Kidney (tissue), 13 donors: ENCODE measurements at regions not wholly inside any gene's neighbourhood (a gene's known extent, or its start where the extent isn't known, plus 50 kb on each side); places are given as distances from the start of the nearest gene placed in this dataset.

Experiments used
- DNase-seq, 5 donors: peaks; one replicate each; pipeline ENCODE4 v3.0.0-alpha.2; 2013 to 2020
- FAIRE-seq: peaks from 2 replicates; lab custom pipeline; 2012; peaks lifted over from hg19 to GRCh38; lab: Jason Lieb, UNC
- H3K27ac ChIP-seq, 2 donors: one replicate each; pipeline ENCODE4 v1.7.0; 2013; ENCODE audit warnings: low read depth in 2 of 2, low read length in 2 of 2, inconsistent platforms in 1 of 2
- H3K27me3 ChIP-seq: one replicate; pipeline ENCODE4 v1.7.1; 2013; ENCODE audit warnings: low read length, inconsistent platforms; ENCODE audit not compliant: control insufficient read depth, insufficient read depth
- H3K36me3 ChIP-seq, 3 donors: one replicate each; pipeline versions ENCODE4 v1.7.0 to v1.7.1; 2013; ENCODE audit warnings: low read length in 3 of 3, control low read depth in 1 of 3, inconsistent platforms in 1 of 3; ENCODE audit not compliant: insufficient read depth in 3 of 3, control insufficient read depth in 2 of 3
- H3K4me1 ChIP-seq, 3 donors: one replicate each; pipeline versions ENCODE4 v1.7.0 to v1.7.1; 2013; ENCODE audit warnings: low read length in 3 of 3, inconsistent platforms in 1 of 3, low read depth in 1 of 3; ENCODE audit not compliant: control insufficient read depth in 2 of 3, insufficient read depth in 2 of 3
- H3K4me3 ChIP-seq, 3 donors: one replicate each; pipeline versions ENCODE4 v1.7.0 to v1.8.1; 2013; ENCODE audit warnings: low read length in 3 of 3, control low read depth in 1 of 3, inconsistent platforms in 1 of 3
- H3K9ac ChIP-seq, 3 donors: one replicate each; pipeline versions ENCODE4 v1.7.0 to v1.7.1; 2013; ENCODE audit warnings: low read length in 3 of 3, control low read depth in 1 of 3, inconsistent platforms in 1 of 3
- H3K9me3 ChIP-seq, 3 donors: one replicate each; pipeline versions ENCODE4 v1.7.0 to v1.7.1; 2013; ENCODE audit warnings: low read length in 3 of 3, control low read depth in 1 of 3, inconsistent platforms in 1 of 3; ENCODE audit not compliant: control insufficient read depth in 2 of 3, insufficient read depth in 1 of 3
- intact Hi-C: fragments of 100-400 bp; cut with DNase I; formaldehyde crosslinking; loops from one replicate; pipeline ENCODE4 v1.11.1; 2022
- TF ChIP-seq, protein P1 (sequence below): IDR thresholded peaks from 3 replicates; pipeline ENCODE4 v1.5.1; 2012; ENCODE audit warnings: mild to moderate bottlenecking, moderate library complexity, borderline replicate concordance; ENCODE audit not compliant: insufficient read depth; ENCODE audit errors: extremely low read depth
- donor health status: control.
- donor health status: control.
- donor health status: control.
- donor health status: control.
- donor health status: control.
- donor health status: DM: yes; HTN: yes; CAD: no.
- donor health status: Normal renal cell carcinoma (clear cell type).

DNA sequence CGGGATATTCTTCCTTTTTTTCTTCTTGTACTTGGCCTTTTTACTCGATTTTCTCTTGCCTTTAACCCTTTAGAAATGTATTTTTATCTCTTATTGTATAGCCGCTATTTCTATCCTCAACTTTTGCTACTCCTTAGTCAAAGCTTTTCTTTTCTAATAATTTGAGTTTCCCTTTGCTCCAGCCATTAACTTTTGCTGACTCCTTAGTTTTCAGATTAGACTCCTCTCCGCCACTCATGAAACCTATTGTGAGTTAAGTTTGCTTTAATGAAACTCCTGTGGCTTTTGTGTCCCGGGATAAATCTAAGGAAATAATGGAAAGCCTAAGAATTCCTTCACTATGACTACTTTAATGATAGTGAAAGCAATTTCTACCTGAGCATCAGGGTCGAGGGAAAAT, 590.3 kb upstream of the CITED2 start:
- Histone ChIP-seq H3K9ac (no peak overlapping the region), H3K4me3 (no peak overlapping the region), H3K36me3 (no peaks in the 10 kb centered on the region), H3K4me1 (peaks cover 2 to 6% (median 3%) of the 10 kb centered on the region in 3 donors), H3K27ac (no peak overlapping the region), H3K9me3 (no peaks in the 10 kb centered on the region), H3K27me3 (no peaks in the 10 kb centered on the region)
- FAIRE-seq = no peak
- DNase-seq = no peak
- intact Hi-C loops = no loop called here
- TF ChIP-seq, protein P1, sequence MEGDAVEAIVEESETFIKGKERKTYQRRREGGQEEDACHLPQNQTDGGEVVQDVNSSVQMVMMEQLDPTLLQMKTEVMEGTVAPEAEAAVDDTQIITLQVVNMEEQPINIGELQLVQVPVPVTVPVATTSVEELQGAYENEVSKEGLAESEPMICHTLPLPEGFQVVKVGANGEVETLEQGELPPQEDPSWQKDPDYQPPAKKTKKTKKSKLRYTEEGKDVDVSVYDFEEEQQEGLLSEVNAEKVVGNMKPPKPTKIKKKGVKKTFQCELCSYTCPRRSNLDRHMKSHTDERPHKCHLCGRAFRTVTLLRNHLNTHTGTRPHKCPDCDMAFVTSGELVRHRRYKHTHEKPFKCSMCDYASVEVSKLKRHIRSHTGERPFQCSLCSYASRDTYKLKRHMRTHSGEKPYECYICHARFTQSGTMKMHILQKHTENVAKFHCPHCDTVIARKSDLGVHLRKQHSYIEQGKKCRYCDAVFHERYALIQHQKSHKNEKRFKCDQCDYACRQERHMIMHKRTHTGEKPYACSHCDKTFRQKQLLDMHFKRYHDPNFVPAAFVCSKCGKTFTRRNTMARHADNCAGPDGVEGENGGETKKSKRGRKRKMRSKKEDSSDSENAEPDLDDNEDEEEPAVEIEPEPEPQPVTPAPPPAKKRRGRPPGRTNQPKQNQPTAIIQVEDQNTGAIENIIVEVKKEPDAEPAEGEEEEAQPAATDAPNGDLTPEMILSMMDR = no peak

GRCh38 chr6:139962654-139963347, 588.4 kb upstream of the CITED2 start:
- DNase-seq (no peak), FAIRE-seq (no peak)
- Histone ChIP-seq H3K9me3 (no peaks in the 10 kb centered on the region), H3K27ac (peak overlapping the region in 1 of 2 donors; percentile 0), H3K4me1 (peaks cover 2 to 6% (median 3%) of the 10 kb centered on the region in 3 donors), H3K9ac (no peak overlapping the region), H3K36me3 (no peaks in the 10 kb centered on the region), H3K27me3 (no peaks in the 10 kb centered on the region), H3K4me3 (no peak overlapping the region)
- TF ChIP-seq, protein P1 = no peak
- intact Hi-C loops = no loop called here

DNA sequence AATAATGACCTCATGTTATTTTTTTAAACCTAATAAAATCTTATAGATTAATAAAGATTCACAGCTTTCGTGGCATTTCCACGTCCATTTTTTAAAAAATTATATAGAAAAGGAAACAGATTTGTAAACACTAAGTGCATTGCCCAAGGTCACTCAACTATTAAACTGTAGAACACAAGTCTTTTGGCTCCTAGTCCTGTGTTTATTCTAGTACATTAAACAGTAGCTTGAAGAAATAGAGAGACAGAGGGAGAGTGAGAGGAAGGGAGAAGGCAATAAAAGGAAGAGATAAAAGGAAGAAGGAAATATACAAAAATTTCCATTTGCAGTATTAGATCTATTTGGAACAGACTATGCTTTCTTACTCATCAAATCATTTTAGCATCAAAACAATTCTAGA, 586.7 kb upstream of the CITED2 start:
- no peaks in the 10 kb centered on the region for H3K27me3 ChIP-seq
- H3K27ac ChIP-seq = peak overlapping the region in 1 of 2 donors; percentile 5
- no peak overlapping the region for H3K9ac ChIP-seq
- H3K4me3 ChIP-seq = no peak overlapping the region
- intact Hi-C loops = no loop called here
- peaks cover 2 to 6% (median 3%) of the 10 kb centered on the region in 3 donors for H3K4me1 ChIP-seq
- no peaks in the 10 kb centered on the region for H3K36me3 ChIP-seq
- FAIRE-seq (peak; percentile 30), DNase-seq (no peak)
- TF ChIP-seq, protein P1 = no peak
- H3K9me3 ChIP-seq = no peaks in the 10 kb centered on the region
